ENCODE measurements at regions not wholly inside any gene's neighbourhood (a gene's known extent, or its start where the extent isn't known, plus 50 kb on each side); places are given as distances from the start of the nearest gene placed in this dataset.

- no peak overlapping the region for H3K4me3 Mint-ChIP-seq (ENCODE audit: unreplicated experiment)
Observed at GRCh38 chr1:116277840-116278540, 95.1 kb upstream of the ATP1A1 start.

GRCh38 chr1:116278541-116278866 is 94.5 kb upstream of the ATP1A1 start:
- Mint-ChIP-seq H3K9me3 (ENCODE audit: low read depth) (peaks cover 9% of the 10 kb centered on the region), H3K27me3 (ENCODE audit: low read depth) (peaks cover 39% of the 10 kb centered on the region), H3K27ac (ENCODE audit: unreplicated experiment) (no peak overlapping the region), H3K4me3 (ENCODE audit: unreplicated experiment) (no peak overlapping the region), H3K36me3 (ENCODE audit: low read depth) (no peaks in the 10 kb centered on the region), H3K4me1 (ENCODE audit: low read depth) (no peaks in the 10 kb centered on the region)
- TF ChIP-seq CTCF (IDR thresholded peaks at IDR 0.05): no peak
- no peak for DNase-seq (ENCODE audit: low spot score)

More at GRCh38 chr1:116277840-116278540, 95.1 kb upstream of the ATP1A1 start:
- DNase-seq (ENCODE audit: low spot score): no peak
- H3K4me1 Mint-ChIP-seq (ENCODE audit: low read depth): no peaks in the 10 kb centered on the region
- H3K9me3 Mint-ChIP-seq (ENCODE audit: low read depth): peaks cover 9% of the 10 kb centered on the region
- no peak for TF ChIP-seq CTCF (IDR thresholded peaks at IDR 0.05)
- no peaks in the 10 kb centered on the region for H3K36me3 Mint-ChIP-seq (ENCODE audit: low read depth)
- no peak overlapping the region for H3K27ac Mint-ChIP-seq (ENCODE audit: unreplicated experiment)
- peaks cover 41% of the 10 kb centered on the region for H3K27me3 Mint-ChIP-seq (ENCODE audit: low read depth)

GRCh38 chr1:116279715-116280114 is 93.3 kb upstream of the ATP1A1 start:
- no peaks in the 10 kb centered on the region for H3K36me3 Mint-ChIP-seq (ENCODE audit: low read depth)
- no peak for DNase-seq (ENCODE audit: low spot score)
- H3K27ac Mint-ChIP-seq (ENCODE audit: unreplicated experiment): no peak overlapping the region
- no peak for TF ChIP-seq CTCF (IDR thresholded peaks at IDR 0.05)
- H3K4me3 Mint-ChIP-seq (ENCODE audit: unreplicated experiment): no peak overlapping the region
- H3K27me3 Mint-ChIP-seq (ENCODE audit: low read depth): peaks cover 40% of the 10 kb centered on the region
- H3K4me1 Mint-ChIP-seq (ENCODE audit: low read depth): no peaks in the 10 kb centered on the region
- peaks cover 9% of the 10 kb centered on the region for H3K9me3 Mint-ChIP-seq (ENCODE audit: low read depth)

GRCh38 chr1:116284819-116285390 is 88.1 kb upstream of the ATP1A1 start:
- no peak for DNase-seq (ENCODE audit: low spot score)
- Mint-ChIP-seq H3K4me1 (ENCODE audit: low read depth) (peaks cover 4% of the 10 kb centered on the region), H3K9me3 (ENCODE audit: low read depth) (peaks cover 9% of the 10 kb centered on the region), H3K36me3 (ENCODE audit: low read depth) (no peaks in the 10 kb centered on the region), H3K27ac (ENCODE audit: unreplicated experiment) (no peak overlapping the region), H3K27me3 (ENCODE audit: low read depth) (peaks cover 18% of the 10 kb centered on the region), H3K4me3 (ENCODE audit: unreplicated experiment) (no peak overlapping the region)
- TF ChIP-seq CTCF (IDR thresholded peaks at IDR 0.05): no peak

- no peaks in the 10 kb centered on the region for H3K36me3 Mint-ChIP-seq (ENCODE audit: low read depth)
- DNase-seq (ENCODE audit: low spot score): no peak
- peaks cover 13% of the 10 kb centered on the region for H3K27me3 Mint-ChIP-seq (ENCODE audit: low read depth)
- H3K9me3 Mint-ChIP-seq (ENCODE audit: low read depth): peaks cover 6% of the 10 kb centered on the region
- no peak overlapping the region for H3K27ac Mint-ChIP-seq (ENCODE audit: unreplicated experiment)
- TF ChIP-seq CTCF (IDR thresholded peaks at IDR 0.05): no peak
- H3K4me1 Mint-ChIP-seq (ENCODE audit: low read depth): peaks cover 4% of the 10 kb centered on the region
- H3K4me3 Mint-ChIP-seq (ENCODE audit: unreplicated experiment): no peak overlapping the region
Observed at GRCh38 chr1:116286541-116286971, 86.5 kb upstream of the ATP1A1 start.
